GM18867 (cell line): ENCODE measurements at regions not wholly inside any gene's neighbourhood (a gene's known extent, or its start where the extent isn't known, plus 50 kb on each side); places are given as distances from the start of the nearest gene placed in this dataset.
"Not testable (repeated sequence)": the region's sequence is repeated elsewhere in the genome, so short reads cannot be mapped to it uniquely, and the experiment has no call there.

Source experiments
- ATAC-seq: cut with Tn5 transposase; IDR thresholded peaks from one replicate; pipeline ENCODE4 v1.9.1; 2021; ENCODE audit warnings: mild to moderate bottlenecking, moderate library complexity; ENCODE audit not compliant: unreplicated experiment

GRCh38 chr6:88499845-88500699 lies 333.9 kb upstream of the CNR1 start:
- peak; percentile 84 for ATAC-seq

GRCh38 chr6:88499436-88499835 lies 333.3 kb upstream of the CNR1 start:
- no peak for ATAC-seq

GRCh38 chr6:88497403-88497802 lies 331.3 kb upstream of the CNR1 start:
- ATAC-seq, result not testable (repeated sequence)

DNA sequence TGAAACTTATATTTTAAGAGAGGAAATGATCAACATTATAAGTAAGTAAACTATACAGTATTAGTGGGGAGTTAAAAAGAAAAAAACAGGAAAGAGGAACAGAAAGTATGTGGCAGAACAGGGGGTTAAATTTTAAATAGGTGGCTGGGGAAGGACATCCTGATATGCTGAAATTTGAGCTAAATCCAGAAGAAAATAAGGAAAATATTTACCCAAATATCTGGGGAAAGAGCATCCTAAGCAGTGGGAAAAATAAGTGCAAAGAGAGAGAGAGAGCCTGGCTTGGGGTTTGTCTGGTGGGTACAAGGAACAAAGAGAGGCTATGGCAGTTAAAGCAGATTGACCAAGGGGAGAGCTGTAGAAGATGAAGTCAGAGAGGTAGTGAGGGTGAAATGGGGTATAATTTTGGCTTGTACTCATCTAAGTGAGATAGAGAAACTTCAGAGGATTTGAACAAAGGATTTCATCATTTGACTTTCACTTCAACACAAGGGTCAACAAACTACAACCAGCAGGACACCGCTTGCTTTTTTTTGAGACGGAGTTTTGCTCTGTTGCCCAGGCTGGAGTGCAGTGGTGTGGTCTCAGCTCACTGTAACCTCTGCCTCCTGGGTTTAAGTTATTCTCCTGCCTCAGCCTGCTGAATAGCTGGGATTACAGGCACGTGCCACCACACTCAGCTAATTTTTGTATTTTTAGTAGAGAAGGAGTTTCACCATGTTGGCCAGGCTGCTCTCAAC lies 328.4 kb upstream of the CNR1 start:
- ATAC-seq, result peak; percentile 58

DNA sequence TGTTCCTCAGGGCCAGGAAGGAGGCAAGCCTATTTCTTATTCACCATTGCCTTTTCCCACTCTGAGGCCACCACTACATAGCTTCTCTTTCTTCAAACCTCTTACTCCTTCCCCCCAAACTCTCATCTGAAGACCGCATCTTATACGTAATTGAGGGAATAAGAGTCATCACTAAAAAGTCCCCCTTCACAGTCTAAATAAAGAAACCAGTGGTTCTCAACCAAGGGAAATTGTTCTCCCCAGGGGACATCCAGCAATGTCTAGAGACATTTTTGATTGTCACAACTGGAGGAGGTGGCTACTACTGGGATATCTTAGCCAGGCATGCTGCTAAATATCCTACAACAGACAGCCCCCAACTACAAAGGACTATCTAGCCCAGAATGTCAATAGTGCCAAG lies 327.6 kb upstream of the CNR1 start:
- peak; percentile 34 for ATAC-seq

GRCh38 chr6:88492824-88493223 lies 326.7 kb upstream of the CNR1 start:
- ATAC-seq, result no peak

DNA sequence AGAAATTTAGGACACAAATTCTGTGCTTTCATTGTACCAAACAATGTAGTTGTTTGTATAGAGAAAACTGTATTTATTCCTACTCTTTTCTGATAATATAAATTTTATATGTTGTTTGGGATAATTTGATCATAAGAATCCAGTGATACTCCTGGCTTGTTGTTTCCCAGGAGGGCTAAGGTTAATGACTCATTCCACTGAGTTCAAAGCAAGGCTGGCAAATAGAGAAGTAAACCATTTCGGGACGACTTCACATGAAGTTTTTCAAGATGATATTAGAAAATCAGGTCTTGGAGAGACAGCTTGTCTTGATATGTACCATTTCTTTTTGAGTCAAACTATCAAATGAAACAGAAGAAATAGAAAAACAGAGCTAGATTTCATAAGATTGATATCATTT lies 326.1 kb upstream of the CNR1 start:
- no peak for ATAC-seq

GRCh38 chr6:88491266-88491880 lies 325.2 kb upstream of the CNR1 start:
- no peak for ATAC-seq

GRCh38 chr6:88490908-88491264 lies 324.7 kb upstream of the CNR1 start:
- no peak for ATAC-seq

DNA sequence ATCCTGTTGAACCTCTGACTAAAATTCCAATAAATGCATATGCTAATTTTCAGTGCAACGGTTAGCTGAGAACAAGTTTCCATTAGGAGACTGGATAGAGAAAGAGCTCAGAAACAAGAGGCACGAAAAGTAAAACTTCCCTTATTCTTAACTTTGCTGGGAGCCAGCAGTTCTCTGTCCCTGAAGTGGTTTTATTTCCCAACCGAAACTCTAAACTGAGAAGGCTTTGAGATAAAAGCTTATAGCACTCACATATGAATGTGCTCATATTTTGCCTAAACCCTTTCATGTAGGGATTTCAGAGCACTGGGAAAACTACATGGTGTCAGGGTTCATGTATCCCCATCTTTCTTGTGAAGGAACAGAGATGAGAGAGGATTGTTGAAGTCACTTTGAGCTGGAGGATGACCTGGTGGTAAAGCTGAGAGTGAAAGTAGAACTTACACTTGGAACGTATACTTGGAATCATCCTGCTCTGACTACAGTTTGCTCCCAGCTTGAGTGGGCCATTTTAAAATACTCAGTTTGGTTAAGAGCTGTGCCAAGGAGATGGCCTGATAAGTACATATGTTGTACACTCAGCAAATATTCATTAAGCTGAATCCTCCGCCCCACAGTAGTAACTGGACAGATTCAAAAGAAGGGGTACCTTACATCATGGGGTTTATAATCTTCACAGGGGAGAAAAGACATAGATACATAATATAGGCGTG lies 324.2 kb upstream of the CNR1 start:
- ATAC-seq, result no peak

- ATAC-seq, result no peak
Measured at GRCh38 chr6:88483424-88483823, 317.3 kb upstream of the CNR1 start.

GRCh38 chr6:88482465-88482864 lies 316.3 kb upstream of the CNR1 start:
- no peak for ATAC-seq

DNA sequence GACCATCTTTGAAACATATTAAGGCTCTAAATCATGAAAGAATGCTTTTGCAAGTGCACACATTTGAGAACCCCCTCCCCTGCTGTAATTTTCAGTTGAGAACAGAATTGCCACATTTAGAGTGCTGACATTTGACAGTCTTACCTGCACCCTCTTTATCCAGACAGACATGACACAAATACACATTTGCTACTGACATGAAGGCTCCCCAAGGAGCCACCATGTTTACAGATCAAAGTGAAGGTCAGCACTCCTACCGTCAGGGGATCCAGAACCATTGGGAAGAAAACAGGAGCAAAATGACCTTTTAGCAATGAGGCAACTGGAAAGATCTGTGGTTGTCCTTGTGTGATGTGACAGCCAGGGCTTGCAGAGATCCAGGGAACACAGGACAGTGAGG lies 315.4 kb upstream of the CNR1 start:
- no peak for ATAC-seq

GRCh38 chr6:88480816-88481215 lies 314.7 kb upstream of the CNR1 start:
- ATAC-seq, result no peak

- no peak for ATAC-seq
Measured at GRCh38 chr6:88477413-88477812, 311.3 kb upstream of the CNR1 start.

DNA sequence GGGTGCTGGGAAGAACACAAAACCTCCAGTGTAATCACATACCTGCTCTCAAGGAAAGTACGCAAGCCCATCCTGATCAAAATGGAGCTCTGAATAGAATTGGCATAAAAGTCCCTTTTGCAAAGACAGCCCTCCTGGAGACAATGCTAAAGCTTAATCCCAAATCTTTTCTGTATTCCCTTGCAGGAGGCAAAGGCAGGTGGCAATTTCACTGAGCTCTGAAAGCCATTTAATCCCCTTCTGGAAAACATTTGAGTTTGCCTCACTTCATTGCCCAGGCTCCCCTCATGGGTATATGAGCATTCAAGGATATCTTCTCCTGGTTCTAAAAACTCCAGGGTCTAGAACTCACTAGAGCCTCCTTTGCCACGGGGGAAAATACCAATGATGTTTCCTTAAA lies 310.2 kb upstream of the CNR1 start:
- ATAC-seq, result no peak

DNA sequence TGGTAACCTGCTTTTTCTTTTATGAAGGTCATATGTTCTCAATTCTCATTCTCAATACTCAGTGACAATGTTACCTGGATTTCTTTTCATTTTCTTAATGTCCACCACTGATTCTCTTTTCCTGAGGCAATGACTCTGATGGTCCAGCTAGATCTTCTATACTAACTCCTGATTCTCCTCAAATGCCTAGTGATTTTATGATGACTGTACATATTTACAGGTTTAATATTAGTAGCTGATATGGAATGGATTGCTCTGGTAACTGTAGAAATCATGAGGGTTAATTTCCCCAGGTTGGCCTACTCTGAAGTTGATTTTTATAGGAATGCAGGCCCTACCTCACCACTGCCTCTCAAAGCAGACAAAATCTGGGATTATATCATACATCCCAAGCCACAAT lies 308.6 kb upstream of the CNR1 start:
- no peak for ATAC-seq

- no peak for ATAC-seq
Measured at GRCh38 chr6:88473589-88473988, 307.4 kb upstream of the CNR1 start.

DNA sequence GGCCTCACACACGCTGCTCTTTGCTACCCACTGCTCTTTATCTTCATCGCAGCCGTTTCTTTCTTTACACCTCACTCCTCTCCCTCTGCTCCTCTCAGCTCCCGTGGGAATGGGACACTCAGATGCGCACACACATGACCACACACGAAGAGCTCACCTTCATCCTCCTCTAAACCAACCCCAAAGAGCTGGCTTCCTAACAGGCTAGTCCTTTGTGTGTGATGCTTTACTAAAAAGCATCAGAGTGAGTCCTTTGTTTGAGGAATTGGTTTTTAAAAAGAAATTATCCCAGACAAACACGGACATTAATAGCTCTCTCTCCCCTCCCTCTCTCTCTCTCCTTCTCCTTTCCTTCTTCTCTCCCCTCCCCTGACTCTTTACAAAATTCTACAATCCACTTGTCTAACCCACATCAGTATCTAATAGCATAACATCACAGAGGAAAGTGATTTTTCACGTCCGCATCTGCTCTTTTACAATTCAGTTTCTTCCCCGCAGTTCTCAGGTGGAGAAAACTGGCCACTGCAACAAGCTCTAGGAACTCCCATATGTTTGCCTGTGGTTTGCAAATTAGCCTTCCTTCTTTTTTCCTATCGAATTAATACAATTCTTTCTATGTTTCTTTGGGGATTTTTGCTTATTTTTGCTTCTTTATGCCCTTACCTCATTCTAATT lies 306.8 kb upstream of the CNR1 start:
- no peak for ATAC-seq

DNA sequence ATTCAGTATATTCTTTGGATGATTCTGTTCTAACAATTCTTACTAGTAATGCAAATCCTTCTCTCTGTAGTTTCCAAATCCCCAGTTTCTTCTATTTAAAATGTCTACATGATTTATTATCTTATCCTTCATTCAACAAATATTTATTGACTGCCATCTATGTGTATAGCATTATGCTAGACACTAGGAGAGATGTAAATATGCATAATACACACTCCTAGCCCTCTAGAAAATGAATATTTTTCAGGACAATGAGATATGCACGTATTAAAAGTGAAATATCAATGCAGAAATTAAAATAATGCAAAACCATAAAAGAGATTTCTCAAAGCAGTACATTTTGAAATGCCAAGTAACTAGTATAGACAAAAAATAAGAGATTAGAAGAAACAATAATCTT lies 293.5 kb upstream of the CNR1 start:
- ATAC-seq, result no peak

DNA sequence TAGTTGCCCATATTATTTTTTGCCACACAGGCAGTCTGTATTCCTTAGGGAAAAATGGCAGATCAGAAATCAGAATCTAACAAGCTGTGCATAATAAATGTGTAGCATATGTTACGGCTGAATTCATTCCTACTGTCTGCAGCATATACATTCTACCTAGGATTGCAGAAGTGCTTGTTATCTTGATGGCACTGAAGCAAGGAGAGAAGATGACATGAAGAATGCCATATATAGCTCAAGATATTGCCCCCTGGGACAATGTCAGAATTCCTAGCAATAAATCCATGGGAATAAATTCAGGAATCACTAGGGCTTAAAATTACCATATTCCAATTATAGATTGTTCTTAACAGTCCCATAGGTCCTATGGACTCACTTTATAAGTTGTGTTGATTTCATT lies 293.0 kb upstream of the CNR1 start:
- no peak for ATAC-seq
